ENCODE measurements at regions not wholly inside any gene's neighbourhood (a gene's known extent, or its start where the extent isn't known, plus 50 kb on each side); places are given as distances from the start of the nearest gene placed in this dataset.

DNA sequence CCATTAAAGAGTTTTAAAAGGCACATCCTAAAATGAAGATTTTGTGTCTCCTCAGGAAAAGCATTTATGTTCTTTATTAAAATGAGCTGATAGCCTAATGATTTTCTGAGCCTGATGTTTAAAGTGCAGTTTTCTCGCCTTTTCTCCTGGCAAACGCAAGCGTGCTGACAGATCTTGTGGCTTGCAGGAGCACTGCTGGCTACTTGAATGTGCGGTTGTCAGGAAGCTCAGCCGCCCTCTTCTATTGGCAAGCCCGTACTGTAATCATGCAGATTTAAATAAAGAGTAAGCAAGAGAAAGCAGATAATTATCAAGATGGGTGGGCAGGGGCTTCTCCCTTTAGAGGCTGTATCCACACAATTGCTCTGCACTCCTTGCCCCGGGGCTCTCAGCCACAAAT lies 139.5 kb upstream of the SPHKAP start:
- in situ Hi-C loops (cut with MboI; ENCODE audit: low sequenced_read_pairs in 4 of 4) (no loop called here), intact Hi-C loops (cut with DNase I; ENCODE audit: low total_unique reads) (no loop called here)
- ATAC-seq (no peak), DNase-seq (no peak)
- Histone ChIP-seq H3K27me3 (no peaks in the 10 kb centered on the region), H3K27ac (no peak overlapping the region), H3K4me1 (no peaks in the 10 kb centered on the region), H3K36me3 (no peaks in the 10 kb centered on the region), H3K9me3 (no peaks in the 10 kb centered on the region), H3K4me3 (no peak overlapping the region)
- TF ChIP-seq, protein P1, sequence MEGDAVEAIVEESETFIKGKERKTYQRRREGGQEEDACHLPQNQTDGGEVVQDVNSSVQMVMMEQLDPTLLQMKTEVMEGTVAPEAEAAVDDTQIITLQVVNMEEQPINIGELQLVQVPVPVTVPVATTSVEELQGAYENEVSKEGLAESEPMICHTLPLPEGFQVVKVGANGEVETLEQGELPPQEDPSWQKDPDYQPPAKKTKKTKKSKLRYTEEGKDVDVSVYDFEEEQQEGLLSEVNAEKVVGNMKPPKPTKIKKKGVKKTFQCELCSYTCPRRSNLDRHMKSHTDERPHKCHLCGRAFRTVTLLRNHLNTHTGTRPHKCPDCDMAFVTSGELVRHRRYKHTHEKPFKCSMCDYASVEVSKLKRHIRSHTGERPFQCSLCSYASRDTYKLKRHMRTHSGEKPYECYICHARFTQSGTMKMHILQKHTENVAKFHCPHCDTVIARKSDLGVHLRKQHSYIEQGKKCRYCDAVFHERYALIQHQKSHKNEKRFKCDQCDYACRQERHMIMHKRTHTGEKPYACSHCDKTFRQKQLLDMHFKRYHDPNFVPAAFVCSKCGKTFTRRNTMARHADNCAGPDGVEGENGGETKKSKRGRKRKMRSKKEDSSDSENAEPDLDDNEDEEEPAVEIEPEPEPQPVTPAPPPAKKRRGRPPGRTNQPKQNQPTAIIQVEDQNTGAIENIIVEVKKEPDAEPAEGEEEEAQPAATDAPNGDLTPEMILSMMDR (IDR thresholded peaks at IDR 0.05 in 4 of 5, conservative IDR thresholded peaks at IDR 0.05 in 1 of 5), result no peak
- TF ChIP-seq POLR2A (IDR thresholded peaks at IDR 0.05), result no peak

DNA sequence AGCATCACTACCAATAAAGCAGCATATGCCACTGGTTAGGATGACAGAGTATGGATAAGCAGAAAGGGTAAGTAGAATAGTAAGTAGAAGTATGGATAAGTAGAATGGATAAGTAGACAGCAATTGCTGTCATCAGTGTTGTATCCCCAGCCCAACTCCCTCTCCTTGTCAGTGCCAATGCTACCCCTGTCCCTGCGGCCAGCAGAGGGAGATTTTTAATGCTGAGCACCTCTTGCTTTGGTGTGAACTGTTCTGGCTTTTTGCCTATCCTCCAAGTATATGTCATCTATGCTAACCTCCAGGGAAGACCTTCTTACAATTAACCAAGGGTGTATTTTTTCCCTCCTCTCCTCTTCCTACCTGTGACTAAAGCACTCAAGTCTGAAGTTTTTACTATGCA lies 136.7 kb upstream of the SPHKAP start:
- no peak for ATAC-seq

DNA sequence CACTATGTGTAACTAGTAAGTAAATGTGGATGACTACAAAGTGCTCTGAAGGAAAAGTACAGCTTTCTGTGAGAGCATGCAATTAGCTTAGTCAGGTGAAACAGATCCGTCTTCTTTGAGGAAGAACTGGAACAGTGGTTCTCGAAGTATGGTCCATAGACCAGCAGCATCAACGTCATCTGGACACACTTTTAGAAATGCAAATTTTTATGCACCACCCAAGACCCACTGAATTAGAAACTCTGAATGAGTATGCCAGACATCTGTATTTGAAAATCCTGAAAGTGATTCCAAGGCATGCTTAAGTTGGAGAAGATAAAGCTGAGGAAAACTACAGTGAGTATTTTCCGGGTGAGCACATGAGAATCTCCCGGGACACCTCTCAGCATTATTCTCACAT lies 130.7 kb upstream of the SPHKAP start:
- TF ChIP-seq, protein P1 (IDR thresholded peaks at IDR 0.05 in 4 of 5, conservative IDR thresholded peaks at IDR 0.05 in 1 of 5), result no peak
- TF ChIP-seq POLR2A (IDR thresholded peaks at IDR 0.05), result no peak
- in situ Hi-C loops (cut with MboI; ENCODE audit: low sequenced_read_pairs in 4 of 4) (no loop called here), intact Hi-C loops (cut with DNase I; ENCODE audit: low total_unique reads) (no loop called here)

More for the DNA sequence above, 136.7 kb upstream of the SPHKAP start:
- TF ChIP-seq POLR2A (IDR thresholded peaks at IDR 0.05), result no peak
- TF ChIP-seq, protein P1 (IDR thresholded peaks at IDR 0.05 in 4 of 5, conservative IDR thresholded peaks at IDR 0.05 in 1 of 5), result no peak
- Histone ChIP-seq H3K4me1 (no peaks in the 10 kb centered on the region), H3K36me3 (no peaks in the 10 kb centered on the region), H3K9me3 (no peaks in the 10 kb centered on the region), H3K27ac (no peak overlapping the region), H3K4me3 (no peak overlapping the region), H3K27me3 (no peaks in the 10 kb centered on the region)
- intact Hi-C loops (cut with DNase I; ENCODE audit: low total_unique reads), result no loop called here
- in situ Hi-C loops (cut with MboI; ENCODE audit: low sequenced_read_pairs in 4 of 4), result no loop called here
- DNase-seq, result no peak

DNA sequence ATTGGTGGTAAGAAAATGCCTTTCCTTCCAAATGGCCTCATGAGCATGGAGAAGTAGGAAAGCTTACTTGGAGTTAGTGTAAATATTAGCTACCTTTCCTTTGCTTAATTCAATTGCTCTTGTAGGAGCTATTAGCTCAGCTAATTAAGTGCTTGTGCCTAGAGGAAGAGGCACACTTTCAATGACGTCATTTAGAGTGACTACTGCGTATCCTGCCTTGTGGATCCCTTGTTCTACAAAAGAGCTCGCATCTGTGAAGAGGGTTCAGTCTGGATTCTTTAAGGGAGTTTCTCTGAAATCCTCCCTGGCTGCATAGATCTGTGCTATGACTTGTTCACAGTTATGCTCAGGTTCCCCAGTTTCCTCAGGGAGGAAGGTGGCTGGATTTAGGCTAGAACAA lies 122.5 kb upstream of the SPHKAP start:
- Histone ChIP-seq H3K4me3 (no peak overlapping the region), H3K27me3 (no peaks in the 10 kb centered on the region), H3K36me3 (no peaks in the 10 kb centered on the region), H3K4me1 (no peaks in the 10 kb centered on the region), H3K27ac (no peak overlapping the region), H3K9me3 (no peaks in the 10 kb centered on the region)
- TF ChIP-seq, protein P1 (IDR thresholded peaks at IDR 0.05 in 4 of 5, conservative IDR thresholded peaks at IDR 0.05 in 1 of 5), result no peak
- TF ChIP-seq POLR2A (IDR thresholded peaks at IDR 0.05), result no peak
- in situ Hi-C loops (cut with MboI; ENCODE audit: low sequenced_read_pairs in 4 of 4), result no loop called here
- DNase-seq (no peak), ATAC-seq (no peak)
- intact Hi-C loops (cut with DNase I; ENCODE audit: low total_unique reads), result no loop called here

More for the DNA sequence above, 130.7 kb upstream of the SPHKAP start:
- H3K4me3 ChIP-seq, result no peak overlapping the region
- no peaks in the 10 kb centered on the region for H3K9me3 ChIP-seq
- no peak for DNase-seq
- no peaks in the 10 kb centered on the region for H3K4me1 ChIP-seq
- H3K27me3 ChIP-seq, result no peaks in the 10 kb centered on the region
- H3K36me3 ChIP-seq, result no peaks in the 10 kb centered on the region
- ATAC-seq, result no peak
- H3K27ac ChIP-seq, result no peak overlapping the region

DNA sequence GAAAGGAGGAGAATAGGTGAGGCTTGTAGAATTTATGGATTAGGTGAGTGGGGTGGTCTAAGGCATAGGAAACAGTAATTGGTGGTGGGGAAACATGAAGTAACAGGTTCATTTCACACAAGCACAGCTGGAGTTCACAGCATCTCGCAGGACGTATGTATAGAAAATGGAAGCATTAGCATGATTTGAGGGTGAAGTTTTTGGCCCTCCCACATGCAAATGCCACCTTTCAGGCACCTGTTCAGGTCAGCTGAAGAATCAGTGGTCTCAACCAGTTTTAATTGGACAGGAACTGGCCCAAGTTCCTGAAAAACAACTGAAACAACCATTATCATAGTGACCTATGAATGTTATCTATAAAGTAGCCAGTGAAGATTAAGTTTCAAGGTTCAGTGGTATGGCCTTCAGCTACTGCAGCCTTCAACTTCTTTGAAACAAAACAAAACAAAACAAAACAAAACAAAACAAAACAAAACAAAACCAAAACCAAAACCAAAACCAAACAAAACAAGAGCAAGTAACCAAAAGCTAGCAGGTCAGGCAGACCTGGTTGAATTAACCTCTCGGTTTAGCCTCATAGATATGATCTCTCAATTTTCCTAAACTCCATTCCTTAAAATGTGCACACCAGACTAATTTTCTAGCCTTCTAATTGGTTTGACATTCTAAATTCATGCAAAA lies 102.1 kb upstream of the SPHKAP start:
- Histone ChIP-seq H3K27ac (no peak overlapping the region), H3K9me3 (no peaks in the 10 kb centered on the region), H3K27me3 (no peaks in the 10 kb centered on the region), H3K4me3 (no peak overlapping the region), H3K36me3 (no peaks in the 10 kb centered on the region), H3K4me1 (no peaks in the 10 kb centered on the region)
- intact Hi-C loops (cut with DNase I; ENCODE audit: low total_unique reads) (no loop called here), in situ Hi-C loops (cut with MboI; ENCODE audit: low sequenced_read_pairs in 4 of 4) (no loop called here)
- no peak for DNase-seq
- TF ChIP-seq, protein P1 (IDR thresholded peaks at IDR 0.05 in 4 of 5, conservative IDR thresholded peaks at IDR 0.05 in 1 of 5), result no peak
- TF ChIP-seq POLR2A (IDR thresholded peaks at IDR 0.05), result no peak
- ATAC-seq, result no peak
